ENCODE measurements at regions not wholly inside any gene's neighbourhood (a gene's known extent, or its start where the extent isn't known, plus 50 kb on each side); places are given as distances from the start of the nearest gene placed in this dataset.

DNA sequence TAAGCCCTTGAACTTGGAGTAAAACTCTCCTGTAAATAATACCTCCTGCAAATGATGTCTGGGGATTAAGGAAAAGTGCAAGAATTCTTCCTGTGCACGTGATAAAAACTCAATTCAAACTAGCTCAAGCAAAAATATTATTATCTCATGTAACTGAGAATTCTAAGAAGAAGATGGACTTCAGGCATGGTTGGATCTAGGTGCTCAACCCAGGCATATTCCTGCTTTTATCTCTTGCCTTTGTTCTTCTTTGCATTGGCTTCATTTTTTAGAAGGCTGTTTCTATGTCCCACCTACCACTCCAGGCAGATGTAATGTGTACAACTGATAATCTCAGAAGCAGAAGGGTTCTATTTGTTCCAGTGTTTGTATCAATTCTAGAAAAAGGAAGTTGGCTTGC is 95.8 kb downstream of the DACT2 start:
- TF ChIP-seq, protein P1, sequence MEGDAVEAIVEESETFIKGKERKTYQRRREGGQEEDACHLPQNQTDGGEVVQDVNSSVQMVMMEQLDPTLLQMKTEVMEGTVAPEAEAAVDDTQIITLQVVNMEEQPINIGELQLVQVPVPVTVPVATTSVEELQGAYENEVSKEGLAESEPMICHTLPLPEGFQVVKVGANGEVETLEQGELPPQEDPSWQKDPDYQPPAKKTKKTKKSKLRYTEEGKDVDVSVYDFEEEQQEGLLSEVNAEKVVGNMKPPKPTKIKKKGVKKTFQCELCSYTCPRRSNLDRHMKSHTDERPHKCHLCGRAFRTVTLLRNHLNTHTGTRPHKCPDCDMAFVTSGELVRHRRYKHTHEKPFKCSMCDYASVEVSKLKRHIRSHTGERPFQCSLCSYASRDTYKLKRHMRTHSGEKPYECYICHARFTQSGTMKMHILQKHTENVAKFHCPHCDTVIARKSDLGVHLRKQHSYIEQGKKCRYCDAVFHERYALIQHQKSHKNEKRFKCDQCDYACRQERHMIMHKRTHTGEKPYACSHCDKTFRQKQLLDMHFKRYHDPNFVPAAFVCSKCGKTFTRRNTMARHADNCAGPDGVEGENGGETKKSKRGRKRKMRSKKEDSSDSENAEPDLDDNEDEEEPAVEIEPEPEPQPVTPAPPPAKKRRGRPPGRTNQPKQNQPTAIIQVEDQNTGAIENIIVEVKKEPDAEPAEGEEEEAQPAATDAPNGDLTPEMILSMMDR (IDR thresholded peaks at IDR 0.05): no peak
- no peak for TF ChIP-seq POLR2A (IDR thresholded peaks at IDR 0.05)
